Panc1 (cell line): ENCODE measurements at regions not wholly inside any gene's neighbourhood (a gene's known extent, or its start where the extent isn't known, plus 50 kb on each side); places are given as distances from the start of the nearest gene placed in this dataset.
"Not testable (repeated sequence)": the region's sequence is repeated elsewhere in the genome, so short reads cannot be mapped to it uniquely, and the experiment has no call there.

Experiments used
- CTCF ChIP-seq: fragments of 450-650 bp; IDR thresholded peaks from 2 replicates; pipeline ENCODE4 v1.5.1; 2017; ENCODE audit warnings: mild to moderate bottlenecking
- POLR2AphosphoS5 ChIP-seq: IDR thresholded peaks from 2 replicates; pipeline ENCODE4 v1.6.1; 2012; ENCODE audit warnings: mild to moderate bottlenecking, low read depth, low read length, moderate library complexity
- TF ChIP-seq, protein P1 (sequence below), 2 experiments: IDR thresholded peaks; 2 replicates each; pipeline ENCODE4 v1.6.1; 2011 to 2012; ENCODE audit warnings: low read depth in 2 of 2, control low read depth in 1 of 2, low read length in 1 of 2, mild to moderate bottlenecking in 1 of 2, moderate library complexity in 1 of 2; ENCODE audit not compliant: insufficient read depth in 1 of 2

GRCh38 chr9:65389216-65389615, 104.2 kb upstream of the FOXD4L5 start:
- TF ChIP-seq CTCF, POLR2AphosphoS5: not testable (repeated sequence)
- TF ChIP-seq, protein P1, sequence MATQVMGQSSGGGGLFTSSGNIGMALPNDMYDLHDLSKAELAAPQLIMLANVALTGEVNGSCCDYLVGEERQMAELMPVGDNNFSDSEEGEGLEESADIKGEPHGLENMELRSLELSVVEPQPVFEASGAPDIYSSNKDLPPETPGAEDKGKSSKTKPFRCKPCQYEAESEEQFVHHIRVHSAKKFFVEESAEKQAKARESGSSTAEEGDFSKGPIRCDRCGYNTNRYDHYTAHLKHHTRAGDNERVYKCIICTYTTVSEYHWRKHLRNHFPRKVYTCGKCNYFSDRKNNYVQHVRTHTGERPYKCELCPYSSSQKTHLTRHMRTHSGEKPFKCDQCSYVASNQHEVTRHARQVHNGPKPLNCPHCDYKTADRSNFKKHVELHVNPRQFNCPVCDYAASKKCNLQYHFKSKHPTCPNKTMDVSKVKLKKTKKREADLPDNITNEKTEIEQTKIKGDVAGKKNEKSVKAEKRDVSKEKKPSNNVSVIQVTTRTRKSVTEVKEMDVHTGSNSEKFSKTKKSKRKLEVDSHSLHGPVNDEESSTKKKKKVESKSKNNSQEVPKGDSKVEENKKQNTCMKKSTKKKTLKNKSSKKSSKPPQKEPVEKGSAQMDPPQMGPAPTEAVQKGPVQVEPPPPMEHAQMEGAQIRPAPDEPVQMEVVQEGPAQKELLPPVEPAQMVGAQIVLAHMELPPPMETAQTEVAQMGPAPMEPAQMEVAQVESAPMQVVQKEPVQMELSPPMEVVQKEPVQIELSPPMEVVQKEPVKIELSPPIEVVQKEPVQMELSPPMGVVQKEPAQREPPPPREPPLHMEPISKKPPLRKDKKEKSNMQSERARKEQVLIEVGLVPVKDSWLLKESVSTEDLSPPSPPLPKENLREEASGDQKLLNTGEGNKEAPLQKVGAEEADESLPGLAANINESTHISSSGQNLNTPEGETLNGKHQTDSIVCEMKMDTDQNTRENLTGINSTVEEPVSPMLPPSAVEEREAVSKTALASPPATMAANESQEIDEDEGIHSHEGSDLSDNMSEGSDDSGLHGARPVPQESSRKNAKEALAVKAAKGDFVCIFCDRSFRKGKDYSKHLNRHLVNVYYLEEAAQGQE (IDR thresholded peaks at IDR 0.05; ENCODE audit: insufficient read depth in 1 of 2, low read depth in 2 of 2, low read length in 1 of 2), result not testable (repeated sequence)
